Left ventricle myocardium superior (tissue), 1 donor: ENCODE measurements at regions not wholly inside any gene's neighbourhood (a gene's known extent, or its start where the extent isn't known, plus 50 kb on each side); places are given as distances from the start of the nearest gene placed in this dataset.

Source experiments
- ATAC-seq: fragments of 200-7000 bp; cut with Tn5 transposase; one replicate; pipeline ENCODE4 v1.9.1; 2020; ENCODE audit warnings: mild to moderate bottlenecking, moderate library complexity
- DNase-seq: peaks from one replicate; pipeline ENCODE4 v3.0.0-alpha.2; 2020
- intact Hi-C: fragments of 100-400 bp; cut with micrococcal nuclease; formaldehyde crosslinking; loops from one replicate; pipeline ENCODE4 v1.11.0; 2022
- donor health status: DM: no; HTN: yes; CAD: no; lungs with severe emphysema.

DNA sequence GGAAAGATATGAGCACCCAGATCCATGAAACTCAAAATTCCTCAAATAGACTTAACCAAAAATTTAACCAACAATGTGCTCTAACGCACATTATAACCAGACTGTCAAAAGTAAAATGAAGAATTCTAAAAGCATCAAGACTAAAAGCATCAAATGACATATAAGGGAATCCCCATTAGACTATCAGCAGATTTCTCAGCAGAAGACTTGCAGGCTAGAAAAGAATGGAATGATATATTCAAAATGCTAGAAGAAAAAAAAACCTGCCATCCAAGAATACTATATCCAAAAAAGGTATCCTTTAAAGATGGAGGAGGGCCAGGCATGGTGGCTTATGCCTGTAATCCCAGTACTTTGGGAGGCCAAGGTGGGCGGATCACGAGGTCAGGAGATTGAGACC lies 117.5 kb upstream of the UBASH3B start:
- no peak for ATAC-seq
- no peak for DNase-seq
- intact Hi-C loops: no loop called here

DNA sequence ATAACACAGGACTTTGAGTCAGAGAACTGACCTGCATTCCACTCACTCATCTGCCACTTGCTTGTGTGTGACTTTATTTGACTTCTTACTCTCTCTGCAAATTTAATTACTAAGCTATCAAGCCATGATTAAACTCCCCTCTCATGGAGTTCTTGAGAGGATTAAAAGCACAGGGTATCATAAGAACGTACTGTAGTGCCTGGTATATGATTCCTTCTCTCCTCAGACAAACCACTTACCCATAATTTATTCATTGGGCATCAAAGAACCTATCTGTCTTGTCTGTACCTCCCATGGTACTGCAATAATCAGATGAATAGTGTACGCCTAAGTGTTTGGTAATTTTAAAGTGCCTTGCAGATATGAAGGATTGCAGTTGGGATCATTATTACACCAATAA lies 130.6 kb upstream of the UBASH3B start:
- DNase-seq (no peak), ATAC-seq (no peak)
- intact Hi-C loops: no loop called here

DNA sequence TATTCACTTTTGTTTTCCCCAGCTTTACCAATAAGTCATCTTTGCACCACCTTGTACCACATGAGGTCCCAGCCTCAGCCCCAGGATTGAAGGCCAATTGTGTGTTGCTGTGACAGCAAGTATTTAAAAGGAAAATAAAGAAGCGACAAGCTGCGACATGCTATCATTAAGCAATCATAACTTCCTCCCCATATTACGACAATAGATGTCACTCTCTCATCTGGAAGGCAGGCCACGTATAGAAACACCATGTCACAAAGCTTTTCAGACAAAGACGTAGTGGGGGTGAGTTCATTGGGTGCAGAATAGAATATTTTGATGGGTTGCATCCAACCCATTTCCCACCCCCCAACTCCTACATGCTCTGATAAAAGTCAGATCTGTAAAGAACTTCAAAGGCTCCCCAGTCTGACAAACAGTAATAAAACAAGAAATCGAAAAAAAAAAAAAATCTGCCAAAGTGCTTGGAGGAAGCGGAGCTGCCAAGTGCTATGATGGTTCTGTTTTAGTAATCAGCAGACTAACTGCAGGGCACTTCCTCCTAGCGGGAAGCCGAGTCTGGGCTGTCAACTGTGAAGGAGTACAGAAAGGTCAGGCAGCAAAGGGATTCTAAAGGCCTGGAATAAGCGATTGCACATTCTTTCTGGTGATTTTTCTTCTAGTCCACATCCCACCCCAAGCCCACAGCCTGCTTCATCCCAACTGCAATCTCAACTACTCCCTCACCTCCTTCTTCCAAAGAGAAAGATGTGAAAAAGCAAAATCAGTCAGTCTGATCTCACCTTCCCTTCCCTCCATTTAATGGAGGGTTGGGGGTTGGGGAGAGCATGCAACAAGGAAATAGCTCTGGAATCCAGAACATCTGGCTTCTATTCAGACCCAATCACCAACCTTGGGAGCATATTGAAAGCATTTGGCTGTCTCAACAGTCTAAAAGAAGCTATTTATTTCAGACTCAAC lies 131.4 kb upstream of the UBASH3B start:
- DNase-seq (no peak), ATAC-seq (peak; percentile 64)
- intact Hi-C loops: no loop called here

DNA sequence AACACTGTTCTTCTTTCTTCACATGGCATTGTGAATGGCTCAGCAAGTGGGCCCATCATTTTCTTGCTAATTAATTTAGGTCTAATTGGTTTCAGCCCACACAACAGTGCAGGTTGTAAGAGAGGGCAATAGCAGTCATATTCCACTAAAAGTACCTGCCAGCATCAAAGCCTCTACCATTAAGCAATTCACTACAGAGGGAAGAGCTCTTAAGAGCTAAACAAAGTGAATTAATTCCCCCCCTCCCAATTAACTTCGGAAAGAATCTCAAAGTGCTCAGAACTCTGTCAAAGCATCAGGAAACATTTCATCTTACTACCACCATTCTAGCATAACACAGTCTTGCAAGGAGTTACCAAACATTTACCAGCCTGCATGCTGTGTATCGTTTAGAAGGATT lies 133.9 kb upstream of the UBASH3B start:
- DNase-seq (no peak), ATAC-seq (no peak)
- intact Hi-C loops: no loop called here

DNA sequence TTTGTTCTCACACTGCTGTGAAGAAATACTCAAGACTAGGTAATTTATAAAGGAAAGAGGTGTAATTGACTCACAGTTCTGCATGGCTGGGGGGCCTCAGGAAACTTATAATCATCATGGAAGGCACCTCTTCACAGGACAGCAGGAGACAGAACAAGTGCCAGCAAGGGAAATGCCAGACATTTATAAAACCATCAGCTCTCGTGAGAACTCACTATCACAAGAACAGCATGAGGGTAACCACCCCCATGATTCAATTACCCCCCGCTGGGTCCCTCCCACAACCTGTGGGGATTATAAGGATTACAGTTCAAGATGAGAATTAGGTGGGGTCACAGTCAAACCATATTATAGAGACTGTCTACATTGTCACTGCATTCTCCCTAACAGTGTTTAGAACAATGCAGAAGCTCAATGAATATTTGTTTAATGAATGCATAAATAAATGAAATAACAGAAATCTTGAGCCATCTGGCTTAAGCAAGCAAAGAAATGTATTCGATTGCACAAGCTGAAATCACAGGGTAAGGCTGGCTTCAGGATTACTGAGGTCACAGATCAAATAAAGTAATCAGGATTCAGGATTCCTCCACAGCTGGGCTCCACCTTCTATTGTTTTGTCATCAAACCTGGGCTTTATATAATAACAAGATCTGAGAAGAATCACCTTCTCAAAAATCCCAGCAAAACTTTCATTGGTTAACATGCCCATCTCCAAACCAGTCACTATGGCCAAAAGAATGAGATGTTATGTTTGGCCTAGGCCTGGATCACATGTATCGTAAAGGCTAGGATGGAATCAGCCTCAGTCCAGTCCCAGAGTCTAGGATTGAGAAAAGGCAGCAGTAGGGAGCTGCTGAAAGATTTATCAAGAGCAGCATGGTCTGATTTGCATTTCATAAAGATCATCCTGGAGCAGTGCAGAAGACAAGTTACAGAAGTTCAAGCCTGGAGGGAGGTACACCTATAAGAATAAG lies 137.8 kb upstream of the UBASH3B start:
- intact Hi-C loops: no loop called here
- ATAC-seq (no peak), DNase-seq (no peak)

DNA sequence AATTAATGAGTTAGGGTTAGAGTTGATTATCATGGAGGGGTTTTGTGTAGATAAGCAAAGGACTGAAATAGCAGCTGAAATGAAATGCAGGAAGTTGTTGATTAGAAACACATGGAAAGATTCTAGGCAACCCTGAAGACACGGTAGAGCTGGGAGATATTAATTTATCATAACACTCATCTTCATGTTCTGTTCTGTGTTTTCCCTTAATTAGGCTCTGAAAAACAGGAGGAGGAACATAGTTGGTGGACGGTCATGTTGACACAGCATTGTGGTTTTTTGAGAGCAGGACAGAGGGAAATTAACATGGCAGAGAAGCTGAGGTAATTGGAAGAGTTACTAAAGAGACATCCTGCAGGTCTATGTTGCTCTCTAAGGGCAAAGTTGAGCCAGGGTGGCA lies 138.8 kb upstream of the UBASH3B start:
- intact Hi-C loops: no loop called here
- DNase-seq (no peak), ATAC-seq (no peak)

DNA sequence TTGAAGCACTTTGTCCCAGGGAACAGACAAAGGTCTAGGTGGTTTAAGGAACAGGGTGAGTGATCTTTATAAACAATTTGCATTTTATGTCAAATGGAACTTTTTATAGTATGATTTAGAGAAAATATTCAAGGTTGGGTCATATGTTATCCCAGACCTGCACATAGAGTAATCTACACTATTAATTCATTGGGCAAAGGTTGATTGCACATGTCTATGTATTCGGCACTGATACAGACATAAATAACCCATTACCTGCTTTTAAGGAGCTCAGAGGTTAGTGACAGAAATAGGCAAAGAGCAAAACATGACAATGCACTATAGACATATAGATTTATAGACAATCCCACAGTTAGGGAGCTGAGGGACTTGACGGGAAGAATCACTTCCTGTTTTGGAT lies 141.5 kb upstream of the UBASH3B start:
- intact Hi-C loops: loop anchor here (5.0 kb wide), 1 partner anchor 872 kb away; no protein-coding TSS in a partner anchor
- no peak for ATAC-seq
- no peak for DNase-seq

DNA sequence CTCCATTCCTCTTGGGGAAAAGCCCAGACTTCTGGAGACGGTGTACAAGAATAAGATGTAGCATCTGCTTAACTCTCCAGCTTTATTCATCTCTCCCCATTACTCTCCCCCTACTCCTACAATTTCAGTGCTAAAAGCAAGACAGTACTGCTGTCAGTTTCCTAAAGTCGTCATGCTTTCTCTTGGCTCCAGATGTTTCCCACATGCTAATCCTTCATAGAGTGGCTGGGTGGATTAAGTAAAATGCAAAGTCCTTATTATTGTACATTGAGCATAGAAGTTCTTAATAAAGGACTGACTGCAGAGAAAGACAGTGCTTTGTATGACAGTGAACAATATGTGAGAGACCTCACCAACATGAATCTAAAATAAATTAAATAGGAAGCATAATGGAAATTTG lies 142.2 kb upstream of the UBASH3B start:
- intact Hi-C loops: loop anchor here (5.0 kb wide), 1 partner anchor 871 kb away; no protein-coding TSS in a partner anchor
- DNase-seq (no peak), ATAC-seq (no peak)

DNA sequence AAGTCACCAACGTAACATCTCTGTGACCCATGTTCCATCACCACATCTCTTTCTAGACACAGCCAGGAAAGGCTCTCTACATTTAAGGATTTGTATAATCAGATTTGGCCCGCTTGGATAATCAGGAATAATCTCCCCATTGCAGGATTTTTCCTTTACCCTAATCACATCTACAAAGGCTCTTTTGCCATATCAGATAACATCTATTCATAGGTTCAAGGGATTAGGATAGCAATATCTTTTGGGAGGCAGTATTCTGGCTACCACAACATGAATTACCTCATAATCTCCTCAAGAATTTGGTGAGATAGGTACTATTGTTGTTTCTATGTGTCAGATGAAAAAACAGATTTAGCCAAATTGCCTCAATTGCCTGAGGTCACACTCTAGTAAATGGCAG lies 142.8 kb upstream of the UBASH3B start:
- DNase-seq (no peak), ATAC-seq (no peak)
- intact Hi-C loops: loop anchor here (5.0 kb wide), 1 partner anchor 870 kb away; no protein-coding TSS in a partner anchor

DNA sequence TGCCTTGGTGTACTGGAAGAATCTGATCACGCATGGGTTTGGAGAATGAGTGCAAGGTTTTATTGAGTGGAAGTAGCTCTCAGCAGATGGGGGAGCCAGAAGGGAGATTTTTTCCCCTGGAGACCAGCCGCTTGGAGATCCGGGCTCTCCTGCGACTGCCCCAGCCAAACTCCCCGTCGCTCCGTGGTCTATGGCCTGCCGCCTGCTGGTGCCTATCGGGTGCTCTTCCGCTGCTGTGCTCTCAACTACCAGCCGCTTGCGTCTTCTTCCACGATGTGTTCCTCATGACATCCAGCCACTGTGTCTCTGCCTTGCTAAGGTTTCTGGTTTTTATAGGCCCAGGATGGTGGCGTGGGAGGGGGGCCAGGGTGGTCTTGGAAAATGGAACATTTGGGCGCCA lies 145.6 kb upstream of the UBASH3B start:
- ATAC-seq (no peak), DNase-seq (no peak)
- intact Hi-C loops: loop anchor here (5.0 kb wide), 2 partner anchors 218 to 868 kb away; no protein-coding TSS in a partner anchor

DNA sequence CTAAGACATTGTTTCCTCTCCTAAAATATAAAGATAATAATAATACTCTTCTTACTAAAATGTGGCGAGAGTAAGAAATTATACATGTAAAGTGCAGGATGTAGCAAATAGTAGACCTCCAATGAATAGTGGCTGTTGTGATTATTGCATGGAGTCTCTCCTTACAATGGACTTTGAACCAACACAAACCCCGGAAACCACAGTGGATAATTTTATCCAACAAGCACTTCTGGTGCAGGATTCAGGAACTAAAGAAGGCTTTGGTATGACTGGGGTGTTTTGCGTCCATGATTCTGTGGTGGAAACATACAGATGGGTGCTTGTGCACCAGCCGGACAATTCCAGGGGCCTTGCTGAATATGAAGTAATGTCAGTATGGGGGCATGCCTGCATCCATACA lies 146.4 kb upstream of the UBASH3B start:
- DNase-seq (no peak), ATAC-seq (no peak)
- intact Hi-C loops: loop anchor here (5.0 kb wide), 1 partner anchor 217 kb away; no protein-coding TSS in a partner anchor

DNA sequence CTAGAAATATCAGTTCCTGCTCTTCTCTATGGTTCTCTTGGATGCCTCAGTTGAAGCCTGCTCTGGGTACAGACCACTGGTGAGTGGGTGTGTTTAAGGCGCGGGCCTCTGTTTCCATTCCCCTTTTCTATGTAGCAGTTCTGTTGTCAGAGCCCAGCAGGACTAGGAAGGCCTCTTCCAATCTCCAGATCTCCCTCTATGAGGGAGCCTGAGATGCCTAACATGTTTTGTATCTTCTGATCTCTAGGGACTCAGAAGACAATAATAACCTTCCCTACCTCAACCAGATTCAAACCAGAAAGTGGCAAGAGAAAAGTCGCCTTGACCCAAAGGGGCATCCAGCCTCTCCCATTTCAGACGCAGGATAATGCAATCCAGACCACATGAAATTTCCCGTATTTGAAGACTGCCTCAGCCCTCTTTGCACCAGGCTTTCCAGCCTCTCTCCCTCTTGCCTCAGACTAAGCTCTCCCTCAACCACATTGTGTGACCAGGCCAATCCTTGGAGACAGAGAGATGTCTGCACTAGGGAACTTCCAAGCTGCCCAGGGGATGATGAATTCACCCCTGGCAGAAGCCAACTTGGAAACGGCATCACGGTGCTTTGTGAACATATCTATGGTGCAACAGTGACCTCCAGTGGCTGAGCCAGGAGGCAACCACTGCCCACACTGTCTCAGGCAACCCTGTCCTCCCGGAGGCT lies 150.1 kb upstream of the UBASH3B start:
- DNase-seq (peak; percentile 80), ATAC-seq (peak; percentile 99)
- intact Hi-C loops: loop anchor here (5.0 kb wide), 1 partner anchor 213 kb away; no protein-coding TSS in a partner anchor

DNA sequence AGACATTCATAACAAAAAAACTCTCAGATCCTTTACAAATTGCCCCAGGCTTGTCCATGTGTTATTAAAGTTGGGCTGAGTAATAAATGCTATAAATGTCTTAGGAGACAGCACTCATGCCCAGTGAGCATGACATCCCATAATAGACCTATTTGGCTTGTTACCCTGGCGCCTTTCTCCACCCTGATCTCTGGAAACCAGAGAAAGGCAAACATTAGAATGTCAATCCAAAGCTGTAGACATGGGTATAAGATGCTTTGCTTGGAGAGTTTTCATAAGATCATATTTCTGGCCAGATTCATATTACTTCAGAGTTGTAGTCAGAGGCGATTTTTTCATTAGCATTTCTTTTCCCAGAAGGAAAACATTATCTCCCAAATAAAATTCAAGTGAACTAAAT lies 161.3 kb upstream of the UBASH3B start:
- ATAC-seq (peak; percentile 27), DNase-seq (no peak)
- intact Hi-C loops: no loop called here

DNA sequence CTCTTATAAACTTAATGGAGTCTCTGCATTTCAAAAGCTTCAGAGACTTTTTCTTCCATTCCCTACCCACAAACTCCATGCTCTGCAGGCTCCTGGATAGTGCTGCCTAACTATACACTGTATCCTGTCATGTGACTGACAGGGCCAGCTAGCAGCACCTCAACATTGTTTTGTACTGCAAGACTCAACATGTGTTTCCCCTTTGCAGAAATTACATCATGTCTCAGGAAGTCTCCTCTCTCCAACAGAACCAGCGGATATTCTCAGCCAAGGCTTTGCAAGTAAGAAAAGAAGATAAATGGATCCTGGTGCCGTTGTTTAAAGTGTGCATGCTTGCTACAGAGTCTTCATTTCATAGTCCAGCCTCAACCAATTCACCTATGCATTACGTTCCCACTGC lies 164.0 kb upstream of the UBASH3B start:
- ATAC-seq (peak; percentile 83), DNase-seq (no peak)
- intact Hi-C loops: no loop called here

DNA sequence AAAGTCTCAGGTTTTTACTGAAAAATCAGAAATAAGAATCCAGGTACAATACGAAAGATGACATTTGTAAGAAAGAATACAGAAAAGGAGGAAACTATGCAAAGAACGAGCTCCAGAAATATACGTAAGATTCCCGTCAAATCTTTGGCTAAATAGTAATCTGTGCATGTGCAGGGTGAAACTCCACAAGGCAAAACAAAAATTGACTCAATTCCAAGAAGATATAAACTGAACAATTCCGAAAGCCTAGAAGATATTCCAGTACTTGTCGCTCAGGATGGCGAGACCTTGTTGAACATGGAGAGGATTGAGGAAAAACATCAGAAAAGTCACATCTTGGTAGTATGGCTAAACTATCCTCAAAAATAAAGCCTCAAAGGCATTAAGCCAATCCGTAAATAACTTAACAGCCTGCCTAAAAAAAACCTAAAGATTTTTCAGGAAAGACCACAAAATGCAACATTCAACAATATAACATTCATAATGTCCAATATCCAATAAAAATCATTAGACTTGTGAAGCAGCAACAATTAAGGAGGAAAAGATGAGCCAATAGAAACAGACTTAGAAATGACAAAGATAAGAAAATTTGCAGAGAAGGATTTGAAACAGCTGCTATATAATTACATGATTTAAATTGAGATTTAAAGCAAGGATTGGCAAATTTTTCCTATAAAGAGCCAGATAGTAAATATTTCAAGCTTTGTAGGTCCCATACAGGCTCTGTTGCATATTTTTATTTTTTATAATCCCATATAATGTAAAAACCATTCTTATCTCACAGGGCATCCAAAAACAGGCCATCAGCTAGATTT lies 166.4 kb upstream of the UBASH3B start:
- ATAC-seq: no peak
- DNase-seq: no peak
- intact Hi-C loops: no loop called here

DNA sequence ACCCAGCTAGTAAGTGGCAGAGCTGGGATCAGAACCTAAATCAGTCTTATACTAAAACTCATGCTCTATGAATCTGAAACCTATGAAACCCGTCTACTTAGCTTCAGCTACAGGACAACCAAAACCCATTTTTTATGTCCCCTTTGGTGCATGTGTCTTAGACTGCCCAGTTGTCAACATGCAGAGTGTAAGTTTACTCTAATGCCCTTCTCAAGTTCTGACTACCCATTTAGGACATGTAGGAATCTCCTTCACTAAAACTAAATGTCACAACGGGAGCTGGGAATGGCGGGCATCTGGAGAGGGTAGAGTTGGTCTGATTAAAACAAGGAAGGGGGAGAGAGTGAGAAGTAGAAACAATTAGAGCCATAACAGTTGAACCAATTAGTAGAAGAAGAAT lies 167.9 kb upstream of the UBASH3B start:
- intact Hi-C loops: no loop called here
- DNase-seq (no peak), ATAC-seq (no peak)

DNA sequence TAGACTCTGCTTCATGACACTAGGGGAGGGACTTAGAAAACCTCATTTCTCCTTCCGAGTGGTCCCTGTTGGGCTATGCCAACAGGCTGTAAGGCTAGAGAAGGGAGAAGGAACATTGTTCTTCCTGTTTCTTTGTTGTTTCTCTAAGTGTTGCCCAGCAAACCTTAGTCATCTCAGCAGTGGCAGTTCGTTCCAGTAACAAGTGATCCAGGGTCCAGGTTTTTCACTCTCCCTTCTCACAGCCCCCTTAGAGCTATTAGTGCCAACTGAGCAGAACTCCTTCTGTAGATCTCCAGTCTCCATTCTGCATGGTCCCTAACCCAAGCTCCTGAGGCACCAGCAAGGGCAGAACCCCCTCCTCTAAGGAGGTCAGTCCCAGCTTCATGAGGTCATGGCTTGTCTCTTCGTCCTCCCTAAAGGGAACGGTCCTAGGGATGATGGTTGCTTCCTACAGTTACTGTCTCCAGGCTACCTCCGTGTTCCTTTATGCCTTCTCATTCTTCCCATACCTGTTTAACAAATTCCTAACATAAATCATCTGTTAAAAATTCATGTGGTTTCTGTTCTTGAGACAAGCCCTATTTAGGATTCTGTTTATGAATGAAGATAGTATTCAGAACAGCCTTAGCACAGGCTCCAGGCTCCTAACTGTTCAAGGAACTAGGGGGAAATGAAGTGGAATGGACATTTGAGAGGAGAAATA lies 168.6 kb upstream of the UBASH3B start:
- ATAC-seq (no peak), DNase-seq (no peak)
- intact Hi-C loops: no loop called here

DNA sequence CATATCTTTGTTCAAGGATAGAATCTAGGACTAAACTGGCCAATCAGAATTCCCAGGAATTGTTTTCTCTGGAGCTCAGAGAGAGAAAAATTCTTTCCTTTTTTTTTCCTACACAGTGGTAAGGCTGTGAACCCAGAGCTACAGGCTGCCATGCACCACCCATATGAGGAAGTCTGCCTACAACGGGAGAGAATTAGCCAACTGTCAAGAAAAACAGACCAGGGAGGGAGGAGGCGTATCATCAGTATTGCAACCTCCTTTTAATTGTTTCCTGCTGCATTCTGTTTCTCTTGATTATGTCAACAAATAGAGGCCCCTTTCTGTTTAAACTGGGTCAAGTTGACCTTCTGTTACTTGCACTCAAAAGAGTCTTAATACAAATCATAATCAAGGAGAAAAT lies 176.5 kb upstream of the UBASH3B start:
- ATAC-seq (peak; percentile 52), DNase-seq (no peak)
- intact Hi-C loops: no loop called here
